ENCODE measurements at regions not wholly inside any gene's neighbourhood (a gene's known extent, or its start where the extent isn't known, plus 50 kb on each side); places are given as distances from the start of the nearest gene placed in this dataset.

- TF ChIP-seq CTCF (IDR thresholded peaks at IDR 0.05; ENCODE audit: insufficient read depth, low read length, poor library complexity, severe bottlenecking) = no peak
- Histone ChIP-seq H3K27me3 (ENCODE audit: control insufficient read depth, insufficient read depth, low read length) (no peaks in the 10 kb centered on the region), H3K36me3 (ENCODE audit: control insufficient read depth, insufficient read depth, low read length) (no peaks in the 10 kb centered on the region), H3K4me3 (ENCODE audit: low read depth, low read length) (no peak overlapping the region)
- no peak for DNase-seq (ENCODE audit: low read depth)
These were observed 248.8 kb downstream of the MRPS30 start for GRCh38 chr5:45057564-45057963.

GRCh38 chr5:45060724-45061123 lies 252.0 kb downstream of the MRPS30 start:
- Histone ChIP-seq H3K27me3 (ENCODE audit: control insufficient read depth, insufficient read depth, low read length) (no peaks in the 10 kb centered on the region), H3K4me3 (ENCODE audit: low read depth, low read length) (no peak overlapping the region), H3K36me3 (ENCODE audit: control insufficient read depth, insufficient read depth, low read length) (no peaks in the 10 kb centered on the region)
- DNase-seq (ENCODE audit: low read depth) = no peak
- no peak for TF ChIP-seq CTCF (IDR thresholded peaks at IDR 0.05; ENCODE audit: insufficient read depth, low read length, poor library complexity, severe bottlenecking)

GRCh38 chr5:45062044-45062443 lies 253.3 kb downstream of the MRPS30 start:
- no peak overlapping the region for H3K4me3 ChIP-seq (ENCODE audit: low read depth, low read length)
- no peak for TF ChIP-seq CTCF (IDR thresholded peaks at IDR 0.05; ENCODE audit: insufficient read depth, low read length, poor library complexity, severe bottlenecking)
- no peaks in the 10 kb centered on the region for H3K27me3 ChIP-seq (ENCODE audit: control insufficient read depth, insufficient read depth, low read length)
- no peaks in the 10 kb centered on the region for H3K36me3 ChIP-seq (ENCODE audit: control insufficient read depth, insufficient read depth, low read length)
- DNase-seq (ENCODE audit: low read depth) = no peak

GRCh38 chr5:45081082-45081481 lies 272.3 kb downstream of the MRPS30 start:
- no peak for TF ChIP-seq CTCF (IDR thresholded peaks at IDR 0.05; ENCODE audit: insufficient read depth, low read length, poor library complexity, severe bottlenecking)
- H3K36me3 ChIP-seq (ENCODE audit: control insufficient read depth, insufficient read depth, low read length) = no peaks in the 10 kb centered on the region
- H3K27me3 ChIP-seq (ENCODE audit: control insufficient read depth, insufficient read depth, low read length) = no peaks in the 10 kb centered on the region
- no peak overlapping the region for H3K4me3 ChIP-seq (ENCODE audit: low read depth, low read length)
- DNase-seq (ENCODE audit: low read depth) = no peak

- Histone ChIP-seq H3K4me3 (ENCODE audit: low read depth, low read length) (no peak overlapping the region), H3K27me3 (ENCODE audit: control insufficient read depth, insufficient read depth, low read length) (no peaks in the 10 kb centered on the region)
- TF ChIP-seq CTCF (IDR thresholded peaks at IDR 0.05; ENCODE audit: insufficient read depth, low read length, poor library complexity, severe bottlenecking) = no peak
These were observed 281.1 kb downstream of the MRPS30 start for GRCh38 chr5:45089870-45090269.

GRCh38 chr5:45093377-45093776 lies 284.6 kb downstream of the MRPS30 start:
- Histone ChIP-seq H3K27me3 (ENCODE audit: control insufficient read depth, insufficient read depth, low read length) (no peaks in the 10 kb centered on the region), H3K4me3 (ENCODE audit: low read depth, low read length) (no peak overlapping the region), H3K36me3 (ENCODE audit: control insufficient read depth, insufficient read depth, low read length) (no peaks in the 10 kb centered on the region)
- no peak for TF ChIP-seq CTCF (IDR thresholded peaks at IDR 0.05; ENCODE audit: insufficient read depth, low read length, poor library complexity, severe bottlenecking)
- no peak for DNase-seq (ENCODE audit: low read depth)

More at GRCh38 chr5:45089870-45090269, 281.1 kb downstream of the MRPS30 start:
- H3K36me3 ChIP-seq (ENCODE audit: control insufficient read depth, insufficient read depth, low read length) = no peaks in the 10 kb centered on the region
- DNase-seq (ENCODE audit: low read depth) = no peak
